Activated CD4-positive, alpha-beta T cell treated with anti-CD3 and anti-CD28 coated beads for 36 hours (primary cell): ENCODE measurements at regions not wholly inside any gene's neighbourhood (a gene's known extent, or its start where the extent isn't known, plus 50 kb on each side); places are given as distances from the start of the nearest gene placed in this dataset.
A peak's percentile ranks its signal among the peaks of the same experiment; 100 is the strongest.

Source experiments
- ATAC-seq: fragments of 200-7000 bp; cut with Tn5 transposase; one replicate; pipeline ENCODE4 v1.10.0; 2021; ENCODE audit warnings: mild to moderate bottlenecking, moderate library complexity
- CTCF ChIA-PET: fragments of 350-600 bp; sonication (Branson Sonifier 250); formaldehyde crosslinking; loops from one replicate; lab custom pipeline; 2021; ENCODE audit warnings: antibody characterized with exemption; lab: Charles Lee
- POLR2A ChIA-PET: fragments of 350-600 bp; sonication (Branson Sonifier 250); formaldehyde crosslinking; loops from one replicate; lab custom pipeline; 2021; ENCODE audit warnings: antibody characterized with exemption, inconsistent platforms; lab: Charles Lee
- DNase-seq: peaks from one replicate; pipeline ENCODE4 v3.0.0-alpha.2; 2020
- H3K27ac Mint-ChIP-seq: one replicate; pipeline ENCODE4 v1.8.0; 2021; ENCODE audit warnings: mixed read lengths
- H3K27me3 Mint-ChIP-seq: one replicate; pipeline ENCODE4 v1.8.0; 2021; ENCODE audit warnings: mixed read lengths
- H3K36me3 Mint-ChIP-seq: one replicate; pipeline ENCODE4 v1.8.0; 2021; ENCODE audit warnings: low read depth, mixed read lengths
- H3K4me1 Mint-ChIP-seq: one replicate; pipeline ENCODE4 v1.8.0; 2021; ENCODE audit warnings: mixed read lengths
- H3K4me3 Mint-ChIP-seq: one replicate; pipeline ENCODE4 v1.8.0; 2021; ENCODE audit warnings: mild to moderate bottlenecking, moderate library complexity, mixed read lengths
- H3K9me3 Mint-ChIP-seq: one replicate; pipeline ENCODE4 v1.8.0; 2021; ENCODE audit warnings: low read depth, mixed read lengths
- intact Hi-C, 2 experiments: fragments of 100-400 bp; cut with DNase I in 1 of 2; cut with micrococcal nuclease in 1 of 2; formaldehyde crosslinking; loops; one replicate each; pipeline versions ENCODE4 v1.14.2 to v1.15.1; 2022 to 2024; cut with DNase I, micrococcal nuclease

GRCh38 chr6:44007818-44008621 lies 119.2 kb downstream of the MRPL14 start:
- H3K27ac Mint-ChIP-seq: no peak overlapping the region
- ATAC-seq (no peak), DNase-seq (no peak)
- H3K4me3 Mint-ChIP-seq: no peak overlapping the region
- intact Hi-C loops: no loop called here
- ChIA-PET POLR2A (no interaction called here), CTCF (no interaction called here)
- no peaks in the 10 kb centered on the region for H3K4me1 Mint-ChIP-seq
- H3K36me3 Mint-ChIP-seq: no peaks in the 10 kb centered on the region
- H3K27me3 Mint-ChIP-seq: peaks cover 17% of the 10 kb centered on the region
- H3K9me3 Mint-ChIP-seq: no peaks in the 10 kb centered on the region

GRCh38 chr6:44006872-44007303 lies 120.4 kb downstream of the MRPL14 start:
- DNase-seq (no peak), ATAC-seq (no peak)
- no peak overlapping the region for H3K4me3 Mint-ChIP-seq
- POLR2A ChIA-PET: no interaction called here
- H3K4me1 Mint-ChIP-seq: peaks cover 2% of the 10 kb centered on the region
- H3K27me3 Mint-ChIP-seq: peaks cover 17% of the 10 kb centered on the region
- H3K36me3 Mint-ChIP-seq: no peaks in the 10 kb centered on the region
- no peaks in the 10 kb centered on the region for H3K9me3 Mint-ChIP-seq
- intact Hi-C loops: no loop called here
- no peak overlapping the region for H3K27ac Mint-ChIP-seq
- CTCF ChIA-PET: no interaction called here

GRCh38 chr6:44006123-44006871 lies 121.0 kb downstream of the MRPL14 start:
- no peak overlapping the region for H3K4me3 Mint-ChIP-seq
- ChIA-PET POLR2A (no interaction called here), CTCF (interaction anchor here (1.0 kb wide), 1 partner anchor 23 kb away, joined by 3 read pairs; no protein-coding TSS in a partner anchor)
- DNase-seq: no peak
- H3K27me3 Mint-ChIP-seq: peaks cover 19% of the 10 kb centered on the region
- no peak overlapping the region for H3K27ac Mint-ChIP-seq
- H3K4me1 Mint-ChIP-seq: peaks cover 5% of the 10 kb centered on the region
- intact Hi-C loops: no loop called here
- H3K36me3 Mint-ChIP-seq: no peaks in the 10 kb centered on the region
- H3K9me3 Mint-ChIP-seq: no peaks in the 10 kb centered on the region
- ATAC-seq: no peak

- ATAC-seq (no peak), DNase-seq (no peak)
- Mint-ChIP-seq H3K36me3 (peaks cover under 1% of the 10 kb centered on the region), H3K9me3 (no peaks in the 10 kb centered on the region), H3K27me3 (peaks cover 19% of the 10 kb centered on the region), H3K4me3 (no peak overlapping the region), H3K4me1 (peaks cover 8% of the 10 kb centered on the region), H3K27ac (no peak overlapping the region)
- intact Hi-C loops: no loop called here
- ChIA-PET CTCF (interaction anchor here (1.0 kb wide), 1 partner anchor 24 kb away, joined by 3 read pairs; no protein-coding TSS in a partner anchor), POLR2A (no interaction called here)
Measured at GRCh38 chr6:44005507-44005903, 121.7 kb downstream of the MRPL14 start.

- POLR2A ChIA-PET: no interaction called here
- CTCF ChIA-PET: no interaction called here
- ATAC-seq (no peak), DNase-seq (peak; percentile 29)
- Mint-ChIP-seq H3K4me1 (peaks cover 11% of the 10 kb centered on the region), H3K4me3 (no peak overlapping the region), H3K36me3 (peaks cover 1% of the 10 kb centered on the region), H3K27ac (no peak overlapping the region), H3K27me3 (peaks cover 18% of the 10 kb centered on the region), H3K9me3 (no peaks in the 10 kb centered on the region)
- intact Hi-C loops: loop anchor here (5.0 kb wide), 3 partner anchors 233 to 368 kb away; partner anchors contain the start of genes MAD2L1BP (in 1 of the 2) and VEGFA (in 1 of the 2)
Measured at GRCh38 chr6:44004625-44005506, 122.4 kb downstream of the MRPL14 start.

- H3K4me3 Mint-ChIP-seq: no peak overlapping the region
- peaks cover 11% of the 10 kb centered on the region for H3K4me1 Mint-ChIP-seq
- intact Hi-C loops: loop anchor here (5.0 kb wide), 3 partner anchors 232 to 367 kb away; partner anchors contain the start of genes MAD2L1BP (in 1 of the 2) and VEGFA (in 1 of the 2)
- ATAC-seq (no peak), DNase-seq (no peak)
- POLR2A ChIA-PET: no interaction called here
- H3K27me3 Mint-ChIP-seq: peaks cover 16% of the 10 kb centered on the region
- CTCF ChIA-PET: interaction anchor here (1.1 kb wide), 1 partner anchor 75 kb away, joined by 3 read pairs; no protein-coding TSS in a partner anchor
- H3K36me3 Mint-ChIP-seq: peaks cover 1% of the 10 kb centered on the region
- no peaks in the 10 kb centered on the region for H3K9me3 Mint-ChIP-seq
- H3K27ac Mint-ChIP-seq: no peak overlapping the region
Measured at GRCh38 chr6:44004136-44004535, 123.1 kb downstream of the MRPL14 start.

- CTCF ChIA-PET: interaction anchor here (1.1 kb wide), 1 partner anchor 76 kb away, joined by 3 read pairs; no protein-coding TSS in a partner anchor
- H3K4me3 Mint-ChIP-seq: peak overlapping the region; percentile 58
Measured at GRCh38 chr6:44003345-44004061, 123.7 kb downstream of the MRPL14 start.

GRCh38 chr6:44002593-44003344 lies 124.5 kb downstream of the MRPL14 start:
- peaks cover 11% of the 10 kb centered on the region for H3K4me1 Mint-ChIP-seq
- no peaks in the 10 kb centered on the region for H3K9me3 Mint-ChIP-seq
- ChIA-PET CTCF (interaction anchor here (0.5 to 1.7 kb wide), 5 partner anchors 13 to 232 kb away, joined by 3 to 5 read pairs (median 3); partner anchors contain the start of gene VEGFA), POLR2A (interaction anchor here (0.6 to 0.7 kb wide), 2 partner anchors 338 to 1024 kb away, joined by 3 to 4 read pairs; partner anchors contain the start of gene PEX6)
- peak overlapping the region; percentile 58 for H3K4me3 Mint-ChIP-seq
- peaks cover 1% of the 10 kb centered on the region for H3K36me3 Mint-ChIP-seq
- H3K27me3 Mint-ChIP-seq: peaks cover 16% of the 10 kb centered on the region
- ATAC-seq: peak; percentile 65
- intact Hi-C loops: loop anchor here (1.0 to 5.0 kb wide), 9 partner anchors 70 to 385 kb away; partner anchors contain the start of genes CDC5L (in 1 of the 2), MAD2L1BP (in 1 of the 2), MRPL14 (in 1 of the 2) and TMEM63B (in 1 of the 2)
- no peak overlapping the region for H3K27ac Mint-ChIP-seq
- DNase-seq: peak; percentile 87

More at GRCh38 chr6:44003345-44004061, 123.7 kb downstream of the MRPL14 start:
- peak; percentile 40 for DNase-seq
- POLR2A ChIA-PET: no interaction called here
- intact Hi-C loops: loop anchor here (2.0 to 5.0 kb wide), 5 partner anchors 69 to 366 kb away; partner anchors contain the start of genes MAD2L1BP (in 1 of the 2), MRPL14 (in 1 of the 2), TMEM63B (in 1 of the 2) and VEGFA (in 1 of the 2)
- H3K27ac Mint-ChIP-seq: no peak overlapping the region
- peaks cover 16% of the 10 kb centered on the region for H3K27me3 Mint-ChIP-seq
- H3K4me1 Mint-ChIP-seq: peaks cover 11% of the 10 kb centered on the region
- ATAC-seq: no peak
- H3K9me3 Mint-ChIP-seq: no peaks in the 10 kb centered on the region
- peaks cover 1% of the 10 kb centered on the region for H3K36me3 Mint-ChIP-seq

GRCh38 chr6:44002067-44002592 lies 125.1 kb downstream of the MRPL14 start:
- ChIA-PET CTCF (interaction anchor here (0.5 to 1.9 kb wide), 5 partner anchors 14 to 232 kb away, joined by 3 to 5 read pairs (median 4); partner anchors contain the start of gene VEGFA), POLR2A (interaction anchor here (0.6 to 0.7 kb wide), 2 partner anchors 337 to 1023 kb away, joined by 3 to 4 read pairs; partner anchors contain the start of gene PEX6)
- intact Hi-C loops: loop anchor here (1.0 to 5.0 kb wide), 9 partner anchors 71 to 385 kb away; partner anchors contain the start of genes CDC5L (in 1 of the 2), MAD2L1BP (in 1 of the 2), MRPL14 (in 1 of the 2) and TMEM63B (in 1 of the 2)
- ATAC-seq (no peak), DNase-seq (peak; percentile 22)
- Mint-ChIP-seq H3K4me3 (peak overlapping the region; percentile 58), H3K4me1 (peaks cover 11% of the 10 kb centered on the region), H3K9me3 (no peaks in the 10 kb centered on the region), H3K27me3 (peaks cover 16% of the 10 kb centered on the region), H3K27ac (no peak overlapping the region), H3K36me3 (peaks cover 1% of the 10 kb centered on the region)
